ENCODE measurements at regions not wholly inside any gene's neighbourhood (a gene's known extent, or its start where the extent isn't known, plus 50 kb on each side); places are given as distances from the start of the nearest gene placed in this dataset.
"Not testable (repeated sequence)": the region's sequence is repeated elsewhere in the genome, so short reads cannot be mapped to it uniquely, and the experiment has no call there.

DNA sequence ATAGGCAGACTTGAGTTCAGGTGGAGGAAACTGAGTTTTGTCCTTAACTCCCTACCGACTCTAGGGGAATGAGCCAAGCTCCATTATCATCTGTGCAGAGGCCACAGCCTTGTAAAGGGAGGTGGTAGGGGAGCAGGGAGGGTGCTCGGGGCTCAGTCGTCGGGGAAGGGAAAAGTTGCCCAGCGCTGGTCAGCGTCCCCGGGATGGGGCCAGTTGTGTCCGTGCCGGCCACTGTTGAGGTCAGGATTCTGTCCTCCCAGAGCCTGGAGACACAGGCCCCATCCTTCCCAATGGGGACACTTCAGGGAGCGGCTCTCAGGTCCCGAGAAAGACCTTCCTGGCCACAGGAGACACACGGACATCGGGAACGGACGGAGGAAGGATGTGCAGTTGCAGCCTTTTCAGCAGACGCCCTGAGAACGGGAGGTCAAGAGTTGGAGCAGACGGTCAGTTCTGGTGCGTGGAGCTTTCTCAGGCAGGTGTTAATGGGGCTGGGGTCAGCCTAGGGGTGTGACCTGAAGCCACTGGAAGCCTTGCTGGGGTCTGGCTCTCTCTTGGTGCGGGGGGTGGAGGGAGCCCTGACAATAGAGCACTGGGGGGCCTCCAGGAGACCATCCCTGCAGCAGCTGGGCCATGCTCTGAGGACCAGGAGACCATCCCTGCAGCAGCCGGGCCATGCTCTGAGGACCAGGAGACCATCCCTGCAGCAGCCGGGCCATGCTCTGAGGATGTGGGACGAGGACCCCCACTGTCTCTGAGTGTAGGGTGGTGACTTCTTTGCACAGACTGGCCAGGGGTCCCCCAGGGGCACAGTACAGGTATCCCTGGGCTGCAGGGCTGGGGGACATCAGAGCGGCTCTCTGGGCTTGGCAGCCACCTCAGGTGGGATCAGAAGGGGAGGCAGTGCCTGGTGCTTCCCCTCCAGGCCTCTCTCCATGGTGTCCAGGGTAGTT is 394.7 kb downstream of the TMEM121 start:
- H3K27me3 ChIP-seq (ENCODE audit: low read depth); H3K27ac ChIP-seq (replicated peaks); H3K36me3 ChIP-seq; H3K4me3 ChIP-seq; intact Hi-C loops (cut with micrococcal nuclease); H3K4me1 ChIP-seq: not testable (repeated sequence)
- peak; percentile 13 for DNase-seq
- peaks cover 36% of the 10 kb centered on the region for H3K9me3 ChIP-seq (replicated peaks)

DNA sequence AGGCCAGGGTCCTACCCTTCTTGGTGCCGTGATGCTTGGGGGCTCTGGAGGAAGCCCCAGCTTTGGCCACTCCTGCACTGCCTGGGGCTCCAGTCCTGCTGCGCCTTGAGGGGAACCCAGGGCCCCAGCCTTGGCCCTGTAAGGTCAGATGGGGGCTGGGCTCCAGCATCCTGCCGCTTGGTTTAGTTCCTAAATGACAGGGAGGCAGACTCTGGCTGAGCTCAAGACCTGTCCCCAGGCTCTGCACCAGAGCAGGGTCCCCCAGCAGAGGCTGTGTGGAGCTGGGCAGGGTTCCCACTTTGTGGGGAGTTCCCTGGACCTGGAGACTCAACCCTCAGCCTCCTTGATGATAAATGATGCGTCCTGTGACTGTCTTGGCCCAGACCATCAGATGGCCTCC is 395.4 kb downstream of the TMEM121 start:
- H3K27ac ChIP-seq (replicated peaks); DNase-seq; H3K4me3 ChIP-seq; H3K27me3 ChIP-seq (ENCODE audit: low read depth); H3K36me3 ChIP-seq; intact Hi-C loops (cut with micrococcal nuclease); H3K4me1 ChIP-seq: not testable (repeated sequence)
- H3K9me3 ChIP-seq (replicated peaks): peaks cover 30% of the 10 kb centered on the region

DNA sequence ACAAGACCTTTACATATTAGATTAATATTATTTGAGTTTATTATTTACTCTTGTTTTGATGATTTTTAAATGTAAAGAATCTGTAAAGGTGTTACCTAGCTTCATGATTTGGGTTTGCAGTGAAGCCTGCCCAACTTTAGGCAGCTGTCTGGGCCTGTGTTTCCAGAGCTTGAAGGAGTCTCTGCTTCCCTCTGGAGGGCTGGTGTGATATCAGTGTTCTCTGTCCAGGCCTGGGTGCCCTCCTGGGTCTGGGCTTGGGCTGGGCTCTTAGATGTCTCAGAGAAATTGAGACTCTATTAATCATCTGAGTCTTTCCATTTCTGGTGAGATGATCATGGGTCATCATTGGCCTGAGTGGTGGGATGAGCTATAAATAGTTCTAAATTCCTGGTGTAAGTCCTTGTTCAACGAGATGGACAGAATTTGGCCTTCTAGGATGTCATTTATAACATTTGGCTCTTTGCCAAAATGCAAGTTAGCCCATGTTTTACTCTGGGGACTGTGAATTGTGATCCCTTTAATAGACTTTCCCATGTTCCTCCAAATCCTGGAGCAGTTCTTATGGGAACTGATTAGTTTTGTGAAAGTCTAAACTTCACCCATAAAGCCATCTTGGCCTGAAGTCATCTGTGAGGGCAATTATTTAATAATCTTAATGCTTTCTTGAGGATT is 397.3 kb downstream of the TMEM121 start:
- DNase-seq; H3K4me1 ChIP-seq; H3K4me3 ChIP-seq; H3K27me3 ChIP-seq (ENCODE audit: low read depth); H3K36me3 ChIP-seq; intact Hi-C loops (cut with micrococcal nuclease); H3K27ac ChIP-seq (replicated peaks): not testable (repeated sequence)
- H3K9me3 ChIP-seq (replicated peaks): peaks cover 30% of the 10 kb centered on the region

DNA sequence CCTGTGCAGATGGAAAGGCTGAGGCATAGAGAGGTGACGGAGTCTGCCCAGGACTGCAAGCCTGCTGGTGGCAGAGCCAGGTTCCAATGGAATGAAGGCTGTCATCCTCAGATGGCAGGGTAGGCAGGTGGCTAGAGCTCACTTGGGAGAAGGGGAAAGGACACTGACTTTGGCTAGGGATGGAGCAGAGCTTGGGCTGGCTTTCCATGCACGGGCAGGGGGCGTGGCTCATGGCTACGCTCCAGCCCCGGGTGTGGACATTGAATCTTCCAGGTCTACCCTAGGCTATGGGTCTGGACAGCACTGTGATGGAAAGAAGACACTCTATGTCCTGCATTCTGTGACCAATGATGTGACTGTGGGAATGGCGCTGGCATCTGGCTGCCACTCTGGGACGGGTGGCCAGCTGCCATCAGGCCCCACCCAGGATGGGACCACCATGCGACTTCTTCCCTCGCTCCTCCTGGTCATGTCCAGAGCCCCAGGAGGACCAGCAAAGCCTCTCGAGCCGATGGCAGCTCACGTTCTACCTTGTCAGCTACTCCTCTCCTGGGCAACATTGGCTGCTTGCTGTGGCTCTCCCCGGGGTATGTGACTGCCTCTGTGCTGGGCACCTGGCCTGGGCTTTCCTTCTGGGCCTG is 398.7 kb downstream of the TMEM121 start:
- Histone ChIP-seq H3K36me3 (no peaks in the 10 kb centered on the region), H3K27ac (replicated peaks) (no peak overlapping the region), H3K4me3 (no peak overlapping the region), H3K4me1 (no peaks in the 10 kb centered on the region), H3K27me3 (ENCODE audit: low read depth) (peaks cover 24% of the 10 kb centered on the region), H3K9me3 (replicated peaks) (peaks cover 30% of the 10 kb centered on the region)
- intact Hi-C loops (cut with micrococcal nuclease): no loop called here
- TF ChIP-seq, protein P1, sequence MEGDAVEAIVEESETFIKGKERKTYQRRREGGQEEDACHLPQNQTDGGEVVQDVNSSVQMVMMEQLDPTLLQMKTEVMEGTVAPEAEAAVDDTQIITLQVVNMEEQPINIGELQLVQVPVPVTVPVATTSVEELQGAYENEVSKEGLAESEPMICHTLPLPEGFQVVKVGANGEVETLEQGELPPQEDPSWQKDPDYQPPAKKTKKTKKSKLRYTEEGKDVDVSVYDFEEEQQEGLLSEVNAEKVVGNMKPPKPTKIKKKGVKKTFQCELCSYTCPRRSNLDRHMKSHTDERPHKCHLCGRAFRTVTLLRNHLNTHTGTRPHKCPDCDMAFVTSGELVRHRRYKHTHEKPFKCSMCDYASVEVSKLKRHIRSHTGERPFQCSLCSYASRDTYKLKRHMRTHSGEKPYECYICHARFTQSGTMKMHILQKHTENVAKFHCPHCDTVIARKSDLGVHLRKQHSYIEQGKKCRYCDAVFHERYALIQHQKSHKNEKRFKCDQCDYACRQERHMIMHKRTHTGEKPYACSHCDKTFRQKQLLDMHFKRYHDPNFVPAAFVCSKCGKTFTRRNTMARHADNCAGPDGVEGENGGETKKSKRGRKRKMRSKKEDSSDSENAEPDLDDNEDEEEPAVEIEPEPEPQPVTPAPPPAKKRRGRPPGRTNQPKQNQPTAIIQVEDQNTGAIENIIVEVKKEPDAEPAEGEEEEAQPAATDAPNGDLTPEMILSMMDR (IDR thresholded peaks at IDR 0.05; ENCODE audit: borderline replicate concordance): no peak
- no peak for DNase-seq

DNA sequence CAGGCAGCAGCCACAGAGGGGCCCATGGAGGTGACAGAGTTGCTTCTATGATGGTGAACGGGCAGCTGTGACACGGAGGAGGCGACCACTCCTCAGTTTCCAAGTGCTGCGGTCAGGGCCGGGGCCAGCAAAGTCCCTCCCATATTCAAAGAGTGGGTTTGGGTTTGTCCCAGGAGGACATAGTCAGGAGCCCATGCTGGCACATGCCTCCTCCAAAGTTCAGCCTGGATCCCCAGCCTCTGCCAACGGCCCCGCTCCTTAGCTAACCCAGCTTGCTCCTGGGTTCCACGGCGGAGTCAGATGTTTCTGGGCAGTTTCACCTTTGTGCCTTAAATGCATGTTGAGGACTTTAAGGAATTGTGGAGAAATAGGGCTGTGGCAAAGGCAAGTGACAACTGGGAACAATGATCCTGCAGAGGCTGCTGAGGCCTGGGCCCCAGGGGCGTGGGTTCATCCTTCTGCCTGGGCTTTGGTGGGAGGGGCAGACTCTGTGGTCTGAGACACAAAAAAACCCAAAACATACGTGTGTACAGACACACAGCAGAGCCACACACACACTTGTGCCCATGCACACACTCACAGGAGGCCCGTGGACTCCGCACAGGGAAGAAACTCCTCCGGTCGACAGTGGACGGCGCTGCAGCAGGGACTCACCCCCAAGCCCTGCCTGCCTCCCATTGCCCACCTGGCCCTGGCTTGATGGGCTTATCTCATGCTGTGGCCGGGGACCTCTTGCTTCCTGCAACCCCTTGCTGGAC is 399.4 kb downstream of the TMEM121 start:
- H3K4me3 ChIP-seq: no peak overlapping the region
- peaks cover 30% of the 10 kb centered on the region for H3K9me3 ChIP-seq (replicated peaks)
- no peaks in the 10 kb centered on the region for H3K4me1 ChIP-seq
- no peaks in the 10 kb centered on the region for H3K36me3 ChIP-seq
- no peak for DNase-seq
- no peak overlapping the region for H3K27ac ChIP-seq (replicated peaks)
- H3K27me3 ChIP-seq (ENCODE audit: low read depth): peaks cover 31% of the 10 kb centered on the region
- intact Hi-C loops (cut with micrococcal nuclease): no loop called here
- TF ChIP-seq, protein P1 (IDR thresholded peaks at IDR 0.05; ENCODE audit: borderline replicate concordance): no peak

DNA sequence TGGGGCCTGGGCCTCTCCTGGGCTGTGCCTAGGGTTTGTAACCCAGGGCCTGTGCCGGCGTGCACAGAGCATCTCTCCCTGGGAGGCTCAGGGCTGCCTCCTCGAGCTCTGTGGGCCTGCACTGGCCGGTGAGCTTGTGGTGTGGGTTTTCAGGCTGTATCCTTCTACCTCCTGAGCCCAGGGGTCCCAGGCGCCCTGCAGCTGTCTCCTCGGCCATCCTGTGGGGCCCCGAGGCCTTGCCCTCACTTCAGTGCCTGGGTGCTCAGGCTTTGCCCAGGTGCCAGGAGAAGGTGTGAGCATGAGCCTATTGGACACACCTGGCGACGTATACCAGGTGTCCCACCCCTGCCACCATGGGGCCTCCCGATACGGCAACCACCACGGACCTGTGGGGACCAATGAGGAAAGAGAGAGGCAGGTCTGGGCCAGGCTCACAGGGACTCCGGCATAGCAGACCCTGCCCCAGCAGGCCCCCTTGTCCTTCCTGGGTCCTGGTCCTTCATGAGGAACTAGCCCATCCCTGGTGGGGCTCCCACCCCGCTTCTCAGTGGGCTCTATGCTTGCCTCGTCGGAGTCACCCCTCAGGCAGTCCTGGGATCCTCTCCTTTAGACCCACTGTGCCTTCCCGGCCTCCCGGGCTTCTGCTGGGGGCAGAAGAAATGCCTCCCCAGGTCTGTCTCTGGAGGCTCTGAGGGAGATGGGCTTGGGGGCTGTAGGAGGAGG is 400.2 kb downstream of the TMEM121 start:
- no peak for DNase-seq
- H3K27me3 ChIP-seq (ENCODE audit: low read depth): peaks cover 34% of the 10 kb centered on the region
- intact Hi-C loops (cut with micrococcal nuclease): no loop called here

More for the DNA sequence above, 400.2 kb downstream of the TMEM121 start:
- Histone ChIP-seq H3K36me3 (no peaks in the 10 kb centered on the region), H3K9me3 (replicated peaks) (peaks cover 30% of the 10 kb centered on the region), H3K4me3 (no peak overlapping the region), H3K27ac (replicated peaks) (no peak overlapping the region), H3K4me1 (no peaks in the 10 kb centered on the region)
- TF ChIP-seq, protein P1 (IDR thresholded peaks at IDR 0.05; ENCODE audit: borderline replicate concordance): no peak
